ENCODE measurements at regions not wholly inside any gene's neighbourhood (a gene's known extent, or its start where the extent isn't known, plus 50 kb on each side); places are given as distances from the start of the nearest gene placed in this dataset.

DNA sequence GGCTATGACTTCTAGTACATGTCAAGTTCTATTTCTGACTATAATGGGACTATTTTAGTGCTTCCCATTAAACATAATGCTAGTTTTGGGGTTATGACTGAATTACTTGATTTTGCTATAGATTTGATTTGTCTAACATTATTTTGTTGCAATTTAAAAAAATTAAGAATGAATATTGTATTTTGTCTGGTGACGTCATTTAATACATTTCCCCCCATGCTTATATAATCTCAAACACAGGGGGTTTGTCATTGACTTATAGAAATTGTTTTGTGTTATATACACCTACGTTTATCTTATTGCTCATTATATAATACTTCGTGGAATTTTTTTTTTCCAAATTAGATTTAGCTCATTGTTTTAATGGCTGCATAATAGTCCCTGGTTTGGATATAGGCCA, 270.3 kb upstream of the VLDLR start:
- TF ChIP-seq TAF1 (IDR thresholded peaks at IDR 0.05; ENCODE audit: low read depth) (no peak), ZBTB7A (IDR thresholded peaks at IDR 0.05; ENCODE audit: low read depth) (no peak), EGR1 (IDR thresholded peaks at IDR 0.05) (no peak), RAD21 (IDR thresholded peaks at IDR 0.05; ENCODE audit: low read depth) (no peak), CREB1 (IDR thresholded peaks at IDR 0.05; ENCODE audit: low read depth) (no peak), YY1 (IDR thresholded peaks at IDR 0.05; ENCODE audit: low read depth) (no peak), NFIC (IDR thresholded peaks at IDR 0.05) (no peak), EP300 (IDR thresholded peaks at IDR 0.05; ENCODE audit: borderline replicate concordance) (no peak), FOXM1 (IDR thresholded peaks at IDR 0.05; ENCODE audit: borderline replicate concordance, low read depth) (no peak), CEBPB (IDR thresholded peaks at IDR 0.05) (no peak), TCF12 (IDR thresholded peaks at IDR 0.05; ENCODE audit: low read depth) (no peak), TEAD4 (IDR thresholded peaks at IDR 0.05) (no peak)
- TF ChIP-seq, protein P1, sequence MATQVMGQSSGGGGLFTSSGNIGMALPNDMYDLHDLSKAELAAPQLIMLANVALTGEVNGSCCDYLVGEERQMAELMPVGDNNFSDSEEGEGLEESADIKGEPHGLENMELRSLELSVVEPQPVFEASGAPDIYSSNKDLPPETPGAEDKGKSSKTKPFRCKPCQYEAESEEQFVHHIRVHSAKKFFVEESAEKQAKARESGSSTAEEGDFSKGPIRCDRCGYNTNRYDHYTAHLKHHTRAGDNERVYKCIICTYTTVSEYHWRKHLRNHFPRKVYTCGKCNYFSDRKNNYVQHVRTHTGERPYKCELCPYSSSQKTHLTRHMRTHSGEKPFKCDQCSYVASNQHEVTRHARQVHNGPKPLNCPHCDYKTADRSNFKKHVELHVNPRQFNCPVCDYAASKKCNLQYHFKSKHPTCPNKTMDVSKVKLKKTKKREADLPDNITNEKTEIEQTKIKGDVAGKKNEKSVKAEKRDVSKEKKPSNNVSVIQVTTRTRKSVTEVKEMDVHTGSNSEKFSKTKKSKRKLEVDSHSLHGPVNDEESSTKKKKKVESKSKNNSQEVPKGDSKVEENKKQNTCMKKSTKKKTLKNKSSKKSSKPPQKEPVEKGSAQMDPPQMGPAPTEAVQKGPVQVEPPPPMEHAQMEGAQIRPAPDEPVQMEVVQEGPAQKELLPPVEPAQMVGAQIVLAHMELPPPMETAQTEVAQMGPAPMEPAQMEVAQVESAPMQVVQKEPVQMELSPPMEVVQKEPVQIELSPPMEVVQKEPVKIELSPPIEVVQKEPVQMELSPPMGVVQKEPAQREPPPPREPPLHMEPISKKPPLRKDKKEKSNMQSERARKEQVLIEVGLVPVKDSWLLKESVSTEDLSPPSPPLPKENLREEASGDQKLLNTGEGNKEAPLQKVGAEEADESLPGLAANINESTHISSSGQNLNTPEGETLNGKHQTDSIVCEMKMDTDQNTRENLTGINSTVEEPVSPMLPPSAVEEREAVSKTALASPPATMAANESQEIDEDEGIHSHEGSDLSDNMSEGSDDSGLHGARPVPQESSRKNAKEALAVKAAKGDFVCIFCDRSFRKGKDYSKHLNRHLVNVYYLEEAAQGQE (IDR thresholded peaks at IDR 0.05; ENCODE audit: low read depth), result no peak
- TF ChIP-seq, protein P2, sequence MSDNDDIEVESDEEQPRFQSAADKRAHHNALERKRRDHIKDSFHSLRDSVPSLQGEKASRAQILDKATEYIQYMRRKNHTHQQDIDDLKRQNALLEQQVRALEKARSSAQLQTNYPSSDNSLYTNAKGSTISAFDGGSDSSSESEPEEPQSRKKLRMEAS (IDR thresholded peaks at IDR 0.05), result no peak
- TF ChIP-seq, protein P3, sequence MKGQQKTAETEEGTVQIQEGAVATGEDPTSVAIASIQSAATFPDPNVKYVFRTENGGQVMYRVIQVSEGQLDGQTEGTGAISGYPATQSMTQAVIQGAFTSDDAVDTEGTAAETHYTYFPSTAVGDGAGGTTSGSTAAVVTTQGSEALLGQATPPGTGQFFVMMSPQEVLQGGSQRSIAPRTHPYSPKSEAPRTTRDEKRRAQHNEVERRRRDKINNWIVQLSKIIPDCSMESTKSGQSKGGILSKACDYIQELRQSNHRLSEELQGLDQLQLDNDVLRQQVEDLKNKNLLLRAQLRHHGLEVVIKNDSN (IDR thresholded peaks at IDR 0.05), result no peak

- TF ChIP-seq, protein P2 (IDR thresholded peaks at IDR 0.05), result no peak
- no peak for TF ChIP-seq FOXM1 (IDR thresholded peaks at IDR 0.05; ENCODE audit: borderline replicate concordance, low read depth)
- no peak for TF ChIP-seq EGR1 (IDR thresholded peaks at IDR 0.05)
- no peak for TF ChIP-seq CREB1 (IDR thresholded peaks at IDR 0.05; ENCODE audit: low read depth)
- TF ChIP-seq, protein P1 (IDR thresholded peaks at IDR 0.05; ENCODE audit: low read depth), result no peak
- TF ChIP-seq EP300 (IDR thresholded peaks at IDR 0.05; ENCODE audit: borderline replicate concordance), result no peak
- no peak for TF ChIP-seq ZBTB7A (IDR thresholded peaks at IDR 0.05; ENCODE audit: low read depth)
- TF ChIP-seq CEBPB (IDR thresholded peaks at IDR 0.05), result no peak
- TF ChIP-seq RAD21 (IDR thresholded peaks at IDR 0.05; ENCODE audit: low read depth), result no peak
- TF ChIP-seq, protein P3 (IDR thresholded peaks at IDR 0.05), result no peak
Measured at GRCh38 chr9:2354216-2354615, 267.4 kb upstream of the VLDLR start.

GRCh38 chr9:2354856-2355696, 266.5 kb upstream of the VLDLR start:
- no peak for TF ChIP-seq TEAD4 (IDR thresholded peaks at IDR 0.05)
- TF ChIP-seq ZBTB7A (IDR thresholded peaks at IDR 0.05; ENCODE audit: low read depth), result no peak
- TF ChIP-seq YY1 (IDR thresholded peaks at IDR 0.05; ENCODE audit: low read depth), result no peak
- TF ChIP-seq CEBPB (IDR thresholded peaks at IDR 0.05), result no peak
- no peak for TF ChIP-seq RAD21 (IDR thresholded peaks at IDR 0.05; ENCODE audit: low read depth)
- TF ChIP-seq TCF12 (IDR thresholded peaks at IDR 0.05; ENCODE audit: low read depth), result no peak
- TF ChIP-seq, protein P2 (IDR thresholded peaks at IDR 0.05), result no peak
- TF ChIP-seq, protein P1 (IDR thresholded peaks at IDR 0.05; ENCODE audit: low read depth), result no peak
- no peak for TF ChIP-seq EGR1 (IDR thresholded peaks at IDR 0.05)
- no peak for TF ChIP-seq CREB1 (IDR thresholded peaks at IDR 0.05; ENCODE audit: low read depth)
- no peak for TF ChIP-seq FOXM1 (IDR thresholded peaks at IDR 0.05; ENCODE audit: borderline replicate concordance, low read depth)
- no peak for TF ChIP-seq EP300 (IDR thresholded peaks at IDR 0.05; ENCODE audit: borderline replicate concordance)
- TF ChIP-seq, protein P3 (IDR thresholded peaks at IDR 0.05), result no peak
- no peak for TF ChIP-seq TAF1 (IDR thresholded peaks at IDR 0.05; ENCODE audit: low read depth)
- no peak for TF ChIP-seq NFIC (IDR thresholded peaks at IDR 0.05)
